B cell (primary cell): ENCODE measurements at regions not wholly inside any gene's neighbourhood (a gene's known extent, or its start where the extent isn't known, plus 50 kb on each side); places are given as distances from the start of the nearest gene placed in this dataset.

Experiments used
- ATAC-seq: fragments of 200-7000 bp; cut with Tn5 transposase; one replicate; pipeline ENCODE4 v1.10.0; 2021; ENCODE audit warnings: low read depth, mild to moderate bottlenecking, moderate number of reproducible peaks, moderate library complexity
- CTCF ChIA-PET: fragments of 350-600 bp; sonication (Branson Sonifier 250); formaldehyde crosslinking; loops from one replicate; lab custom pipeline; 2021; ENCODE audit warnings: antibody characterized with exemption, inconsistent platforms; lab: Charles Lee
- POLR2A ChIA-PET: fragments of 350-600 bp; sonication (Branson Sonifier 250); formaldehyde crosslinking; loops from one replicate; lab custom pipeline; 2021; ENCODE audit warnings: antibody characterized with exemption; lab: Charles Lee
- DNase-seq: peaks from one replicate; pipeline ENCODE4 v3.0.0; 2013
- H2AFZ ChIP-seq: 2 replicates; pipeline ENCODE4 v1.6.1; 2012; ENCODE audit warnings: mild to moderate bottlenecking, low read depth, low read length; ENCODE audit not compliant: insufficient read depth, poor library complexity, severe bottlenecking
- H3K27ac ChIP-seq, 2 donors: 1 replicate in 1 of 2; 2 replicates in 1 of 2; pipeline ENCODE4 v1.5.1; 2012 to 2013; ENCODE audit warnings: low read length in 2 of 2, mild to moderate bottlenecking in 2 of 2, moderate library complexity in 1 of 2
- H3K27me3 ChIP-seq, 4 experiments: fragments of 200-600 bp in 1 of 4; sonication (generic) in 1 of 4; replicated peaks in 1 of 4; 1 replicate in 2 of 4; 2 replicates in 2 of 4; pipeline versions ENCODE4 v1.6.1 to v1.7.0; 2013 to 2016; ENCODE audit warnings: low read length in 3 of 4, mild to moderate bottlenecking in 2 of 4, mixed read lengths in 1 of 4, moderate library complexity in 1 of 4; ENCODE audit not compliant: insufficient read depth in 4 of 4, control insufficient read depth in 3 of 4; ENCODE audit errors: control extremely low read depth in 1 of 4
- H3K36me3 ChIP-seq, 2 experiments: replicated peaks in 1 of 2; 1 replicate in 1 of 2; 2 replicates in 1 of 2; pipeline versions ENCODE4 v1.6.1 to v1.7.1; 2013; ENCODE audit warnings: low read length in 1 of 2; ENCODE audit not compliant: insufficient read depth in 2 of 2, control insufficient read depth in 1 of 2; ENCODE audit errors: control extremely low read depth in 1 of 2, extremely low read depth in 1 of 2
- H3K4me1 ChIP-seq, 2 donors: fragments of 200-600 bp in 1 of 2; sonication (generic) in 1 of 2; 1 replicate in 1 of 2; 2 replicates in 1 of 2; pipeline versions ENCODE4 v1.5.1 to v1.6.1; 2013 to 2017; ENCODE audit warnings: low read length in 2 of 2; ENCODE audit not compliant: control insufficient read depth in 2 of 2, insufficient read depth in 2 of 2
- H3K4me2 ChIP-seq: replicated peaks from 2 replicates; pipeline ENCODE3; 2012; ENCODE audit warnings: mild to moderate bottlenecking, low read depth, low read length; ENCODE audit not compliant: poor library complexity, severe bottlenecking
- H3K4me3 ChIP-seq, 5 experiments: fragments of 200-600 bp in 1 of 5; sonication (generic) in 1 of 5; 1 replicate in 3 of 5; 2 replicates in 2 of 5; pipeline versions ENCODE4 v1.5.1 to v1.7.0; 2011 to 2016; ENCODE audit warnings: low read length in 4 of 5, mild to moderate bottlenecking in 4 of 5, low read depth in 2 of 5, control low read depth in 1 of 5, moderate library complexity in 1 of 5; ENCODE audit not compliant: insufficient read depth in 1 of 5; ENCODE audit errors: control extremely low read depth in 1 of 5, extremely low read depth in 1 of 5
- H3K79me2 ChIP-seq: fragments of 200-600 bp; sonication (generic); one replicate; pipeline ENCODE4 v1.6.0; 2016; ENCODE audit warnings: low read length; ENCODE audit not compliant: control insufficient read depth, insufficient read depth
- H3K9ac ChIP-seq: fragments of 200-600 bp; sonication (generic); 2 replicates; pipeline ENCODE4 v1.6.1; 2017; ENCODE audit warnings: mild to moderate bottlenecking, low read length, moderate library complexity
- H3K9me3 ChIP-seq, 3 donors: one replicate each; pipeline versions ENCODE4 v1.6.1 to v1.7.1; 2013; ENCODE audit warnings: low read length in 2 of 3; ENCODE audit not compliant: control insufficient read depth in 2 of 3, insufficient read depth in 1 of 3; ENCODE audit errors: control extremely low read depth in 1 of 3
- H4K20me1 ChIP-seq: 2 replicates; pipeline ENCODE4 v1.6.0; 2012; ENCODE audit warnings: mild to moderate bottlenecking, low read length; ENCODE audit not compliant: insufficient read depth, control insufficient read depth, poor library complexity, severe bottlenecking
- H3K27ac Mint-ChIP-seq: one replicate; pipeline ENCODE4 v1.8.0; 2021; ENCODE audit warnings: mixed read lengths
- H3K27me3 Mint-ChIP-seq: one replicate; pipeline ENCODE4 v1.8.0; 2021; ENCODE audit warnings: mixed read lengths
- H3K4me1 Mint-ChIP-seq: one replicate; pipeline ENCODE4 v1.8.0; 2021; ENCODE audit warnings: mixed read lengths
- H3K4me3 Mint-ChIP-seq: one replicate; pipeline ENCODE4 v1.8.0; 2021; ENCODE audit warnings: mixed read lengths
- H3K9me3 Mint-ChIP-seq: one replicate; pipeline ENCODE4 v1.8.0; 2022; ENCODE audit warnings: mixed read lengths; ENCODE audit not compliant: insufficient read depth
- EZH2 ChIP-seq: IDR thresholded peaks from 2 replicates; pipeline ENCODE4 v1.6.1; 2012; ENCODE audit warnings: borderline replicate concordance, low read depth, mild to moderate bottlenecking, moderate library complexity, low read length; ENCODE audit not compliant: insufficient read depth, poor library complexity, severe bottlenecking
- WGBS: methylation state at CpG from one replicate; pipeline ENCODE4 v1.1.5; 2013; ENCODE audit warnings: missing lambda C conversion rate; ENCODE audit not compliant: insufficient coverage; 5-methylcytosine and 5-hydroxymethylcytosine counted together
- intact Hi-C: fragments of 100-400 bp; cut with micrococcal nuclease; formaldehyde crosslinking; loops from one replicate; pipeline ENCODE4 v1.10.0; 2022
- TF ChIP-seq, protein P1 (sequence below): fragments of 200-600 bp; IDR thresholded peaks from one replicate; pipeline ENCODE4 v1.8.0; 2022; ENCODE audit warnings: antibody characterized with exemption, mild to moderate bottlenecking

GRCh38 chr2:53188851-53189510 lies 578.6 kb upstream of the CHAC2 start:
- no peaks in the 10 kb centered on the region for H3K4me1 ChIP-seq
- no peak for TF ChIP-seq EZH2
- TF ChIP-seq, protein P1, sequence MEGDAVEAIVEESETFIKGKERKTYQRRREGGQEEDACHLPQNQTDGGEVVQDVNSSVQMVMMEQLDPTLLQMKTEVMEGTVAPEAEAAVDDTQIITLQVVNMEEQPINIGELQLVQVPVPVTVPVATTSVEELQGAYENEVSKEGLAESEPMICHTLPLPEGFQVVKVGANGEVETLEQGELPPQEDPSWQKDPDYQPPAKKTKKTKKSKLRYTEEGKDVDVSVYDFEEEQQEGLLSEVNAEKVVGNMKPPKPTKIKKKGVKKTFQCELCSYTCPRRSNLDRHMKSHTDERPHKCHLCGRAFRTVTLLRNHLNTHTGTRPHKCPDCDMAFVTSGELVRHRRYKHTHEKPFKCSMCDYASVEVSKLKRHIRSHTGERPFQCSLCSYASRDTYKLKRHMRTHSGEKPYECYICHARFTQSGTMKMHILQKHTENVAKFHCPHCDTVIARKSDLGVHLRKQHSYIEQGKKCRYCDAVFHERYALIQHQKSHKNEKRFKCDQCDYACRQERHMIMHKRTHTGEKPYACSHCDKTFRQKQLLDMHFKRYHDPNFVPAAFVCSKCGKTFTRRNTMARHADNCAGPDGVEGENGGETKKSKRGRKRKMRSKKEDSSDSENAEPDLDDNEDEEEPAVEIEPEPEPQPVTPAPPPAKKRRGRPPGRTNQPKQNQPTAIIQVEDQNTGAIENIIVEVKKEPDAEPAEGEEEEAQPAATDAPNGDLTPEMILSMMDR: no peak
- intact Hi-C loops: no loop called here
- CTCF ChIA-PET: interaction anchor here (0.6 kb wide), 1 partner anchor 1515 kb away, joined by 3 read pairs; no protein-coding TSS in a partner anchor
- 93% methylated on average over 5 of the region's 7 CpGs for WGBS
- no peak for ATAC-seq
- no peaks in the 10 kb centered on the region for H3K9me3 ChIP-seq
- no peak overlapping the region for H3K27ac Mint-ChIP-seq
- no peak overlapping the region for H3K9ac ChIP-seq
- H3K36me3 ChIP-seq: no peaks in the 10 kb centered on the region
- POLR2A ChIA-PET: no interaction called here
- no peak overlapping the region for H2AFZ ChIP-seq
- no peaks in the 10 kb centered on the region for H3K4me1 Mint-ChIP-seq
- H3K9me3 Mint-ChIP-seq: no peaks in the 10 kb centered on the region
- no peak for DNase-seq
- H3K4me2 ChIP-seq: no peak overlapping the region
- H3K4me3 ChIP-seq: no peak overlapping the region
- H3K4me3 Mint-ChIP-seq: no peak overlapping the region
- no peaks in the 10 kb centered on the region for H4K20me1 ChIP-seq
- no peaks in the 10 kb centered on the region for H3K27me3 Mint-ChIP-seq
- no peaks in the 10 kb centered on the region for H3K27me3 ChIP-seq
- no peak overlapping the region for H3K27ac ChIP-seq
- no peaks in the 10 kb centered on the region for H3K79me2 ChIP-seq

- no peaks in the 10 kb centered on the region for H3K9me3 Mint-ChIP-seq
- Histone ChIP-seq H4K20me1 (no peaks in the 10 kb centered on the region), H2AFZ (no peak overlapping the region), H3K79me2 (no peaks in the 10 kb centered on the region), H3K9me3 (no peaks in the 10 kb centered on the region), H3K36me3 (no peaks in the 10 kb centered on the region), H3K4me1 (no peaks in the 10 kb centered on the region), H3K27ac (no peak overlapping the region), H3K9ac (no peak overlapping the region), H3K27me3 (no peaks in the 10 kb centered on the region), H3K4me3 (no peak overlapping the region), H3K4me2 (no peak overlapping the region)
- ATAC-seq (no peak), DNase-seq (no peak)
- no peaks in the 10 kb centered on the region for H3K27me3 Mint-ChIP-seq
- ChIA-PET POLR2A (no interaction called here), CTCF (no interaction called here)
- intact Hi-C loops: no loop called here
- no peaks in the 10 kb centered on the region for H3K4me1 Mint-ChIP-seq
- H3K4me3 Mint-ChIP-seq: no peak overlapping the region
- TF ChIP-seq, protein P1: no peak
- no peak for TF ChIP-seq EZH2
- H3K27ac Mint-ChIP-seq: no peak overlapping the region
Observed at GRCh38 chr2:53183581-53183980, 584.0 kb upstream of the CHAC2 start.
